ENCODE measurements at regions not wholly inside any gene's neighbourhood (a gene's known extent, or its start where the extent isn't known, plus 50 kb on each side); places are given as distances from the start of the nearest gene placed in this dataset.
A peak's percentile ranks its signal among the peaks of the same experiment; 100 is the strongest.

DNA sequence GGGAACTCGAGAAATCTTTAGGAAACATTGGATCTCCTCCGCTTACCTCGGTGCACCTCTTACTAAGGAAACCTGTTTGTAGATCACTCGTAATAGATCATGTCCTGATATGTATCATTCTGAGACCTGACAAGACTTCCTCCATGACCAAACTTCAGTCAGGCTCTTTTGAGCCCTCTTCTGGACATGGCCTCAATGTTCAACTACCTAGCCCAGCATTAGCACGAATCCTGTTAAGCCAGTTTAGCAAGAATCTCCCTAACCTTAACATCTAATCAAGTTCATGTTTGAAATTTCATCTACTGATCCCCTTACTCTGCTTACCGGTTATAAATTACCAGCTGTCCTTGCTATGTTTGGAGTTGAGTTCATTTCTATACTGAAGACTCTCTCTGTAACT, 713.9 kb upstream of the USP15 start:
- DNase-seq (ENCODE audit: extremely low spot score, unreplicated experiment): no peak
- H3K4me1 Mint-ChIP-seq (ENCODE audit: unreplicated experiment): no peaks in the 10 kb centered on the region
- no peaks in the 10 kb centered on the region for H3K27me3 Mint-ChIP-seq
- H3K4me3 Mint-ChIP-seq: peak overlapping the region; percentile 12
- TF ChIP-seq, protein P1, sequence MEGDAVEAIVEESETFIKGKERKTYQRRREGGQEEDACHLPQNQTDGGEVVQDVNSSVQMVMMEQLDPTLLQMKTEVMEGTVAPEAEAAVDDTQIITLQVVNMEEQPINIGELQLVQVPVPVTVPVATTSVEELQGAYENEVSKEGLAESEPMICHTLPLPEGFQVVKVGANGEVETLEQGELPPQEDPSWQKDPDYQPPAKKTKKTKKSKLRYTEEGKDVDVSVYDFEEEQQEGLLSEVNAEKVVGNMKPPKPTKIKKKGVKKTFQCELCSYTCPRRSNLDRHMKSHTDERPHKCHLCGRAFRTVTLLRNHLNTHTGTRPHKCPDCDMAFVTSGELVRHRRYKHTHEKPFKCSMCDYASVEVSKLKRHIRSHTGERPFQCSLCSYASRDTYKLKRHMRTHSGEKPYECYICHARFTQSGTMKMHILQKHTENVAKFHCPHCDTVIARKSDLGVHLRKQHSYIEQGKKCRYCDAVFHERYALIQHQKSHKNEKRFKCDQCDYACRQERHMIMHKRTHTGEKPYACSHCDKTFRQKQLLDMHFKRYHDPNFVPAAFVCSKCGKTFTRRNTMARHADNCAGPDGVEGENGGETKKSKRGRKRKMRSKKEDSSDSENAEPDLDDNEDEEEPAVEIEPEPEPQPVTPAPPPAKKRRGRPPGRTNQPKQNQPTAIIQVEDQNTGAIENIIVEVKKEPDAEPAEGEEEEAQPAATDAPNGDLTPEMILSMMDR (conservative IDR thresholded peaks at IDR 0.05): peak; percentile 45
- peaks cover 4% of the 10 kb centered on the region for H3K9me3 Mint-ChIP-seq
- no peaks in the 10 kb centered on the region for H3K36me3 Mint-ChIP-seq
- H3K27ac Mint-ChIP-seq: peak overlapping the region; percentile 5

DNA sequence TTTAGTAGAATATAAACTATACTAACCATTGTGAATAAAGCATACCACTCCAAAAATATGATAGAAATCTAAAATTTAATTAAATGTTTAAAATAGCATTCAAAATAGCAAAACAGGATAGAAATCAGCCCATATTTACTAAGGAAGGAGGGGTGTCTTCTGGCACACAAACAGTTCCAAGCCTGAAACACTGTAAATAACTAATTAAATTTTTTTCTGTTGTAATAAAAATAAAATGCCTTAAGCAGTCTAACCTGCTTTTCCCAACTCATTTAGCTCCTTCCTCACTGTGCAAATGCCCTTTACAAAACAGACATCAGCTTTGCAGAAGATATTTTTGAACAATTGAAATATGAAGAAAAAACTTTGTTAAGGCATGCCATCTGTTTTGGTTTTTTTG, 707.1 kb upstream of the USP15 start:
- no peak overlapping the region for H3K27ac Mint-ChIP-seq
- no peaks in the 10 kb centered on the region for H3K36me3 Mint-ChIP-seq
- H3K4me1 Mint-ChIP-seq (ENCODE audit: unreplicated experiment): no peaks in the 10 kb centered on the region
- H3K27me3 Mint-ChIP-seq: no peaks in the 10 kb centered on the region
- H3K9me3 Mint-ChIP-seq: no peaks in the 10 kb centered on the region
- H3K4me3 Mint-ChIP-seq: no peak overlapping the region
- DNase-seq (ENCODE audit: extremely low spot score, unreplicated experiment): no peak
- TF ChIP-seq, protein P1 (conservative IDR thresholded peaks at IDR 0.05): no peak

- Mint-ChIP-seq H3K36me3 (no peaks in the 10 kb centered on the region), H3K4me1 (ENCODE audit: unreplicated experiment) (no peaks in the 10 kb centered on the region), H3K27ac (no peak overlapping the region), H3K27me3 (no peaks in the 10 kb centered on the region), H3K4me3 (no peak overlapping the region), H3K9me3 (no peaks in the 10 kb centered on the region)
- TF ChIP-seq, protein P1 (conservative IDR thresholded peaks at IDR 0.05): no peak
- no peak for DNase-seq (ENCODE audit: extremely low spot score, unreplicated experiment)
Measured at GRCh38 chr12:61554268-61555008, 705.8 kb upstream of the USP15 start.

DNA sequence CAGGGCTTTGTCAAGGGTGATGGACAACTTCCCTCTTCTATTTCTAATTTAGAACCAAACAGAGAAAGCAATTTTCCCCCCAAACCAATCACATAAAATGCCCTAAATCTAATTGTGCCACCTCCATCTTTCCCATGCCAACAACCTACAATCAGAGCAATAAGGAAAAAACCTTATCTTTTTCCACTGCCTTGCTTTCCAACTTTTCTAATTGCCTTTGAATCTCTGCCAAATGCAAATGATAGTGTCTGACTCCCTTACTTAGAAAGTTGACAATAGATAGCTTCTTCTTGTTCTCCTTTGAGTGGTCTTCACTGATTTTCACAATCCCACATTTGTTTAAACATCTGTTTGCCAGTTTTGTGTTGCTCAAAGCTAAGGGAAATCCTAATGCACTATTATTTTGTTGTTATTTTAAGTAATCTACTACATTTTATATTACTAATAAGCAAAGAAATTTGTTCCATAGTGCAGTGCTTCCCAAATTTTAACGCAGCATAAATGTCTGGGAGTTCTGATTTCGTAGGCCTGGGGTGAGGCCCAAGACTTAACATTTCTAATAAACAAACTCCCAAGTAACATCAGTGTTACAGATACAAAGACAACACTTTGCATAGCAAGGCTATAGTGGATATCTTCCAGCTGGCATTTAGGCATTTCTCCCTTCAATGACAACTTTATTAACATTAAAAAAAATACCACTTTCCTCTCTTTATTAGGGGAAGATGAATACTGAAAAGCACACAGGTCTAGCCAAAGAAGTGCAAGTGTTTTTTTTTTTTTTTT, 696.3 kb upstream of the USP15 start:
- H3K9me3 Mint-ChIP-seq: no peaks in the 10 kb centered on the region
- H3K4me3 Mint-ChIP-seq: no peak overlapping the region
- no peak overlapping the region for H3K27ac Mint-ChIP-seq
- no peaks in the 10 kb centered on the region for H3K27me3 Mint-ChIP-seq
- no peaks in the 10 kb centered on the region for H3K4me1 Mint-ChIP-seq (ENCODE audit: unreplicated experiment)
- H3K36me3 Mint-ChIP-seq: no peaks in the 10 kb centered on the region
- DNase-seq (ENCODE audit: extremely low spot score, unreplicated experiment): no peak
- TF ChIP-seq, protein P1 (conservative IDR thresholded peaks at IDR 0.05): no peak

DNA sequence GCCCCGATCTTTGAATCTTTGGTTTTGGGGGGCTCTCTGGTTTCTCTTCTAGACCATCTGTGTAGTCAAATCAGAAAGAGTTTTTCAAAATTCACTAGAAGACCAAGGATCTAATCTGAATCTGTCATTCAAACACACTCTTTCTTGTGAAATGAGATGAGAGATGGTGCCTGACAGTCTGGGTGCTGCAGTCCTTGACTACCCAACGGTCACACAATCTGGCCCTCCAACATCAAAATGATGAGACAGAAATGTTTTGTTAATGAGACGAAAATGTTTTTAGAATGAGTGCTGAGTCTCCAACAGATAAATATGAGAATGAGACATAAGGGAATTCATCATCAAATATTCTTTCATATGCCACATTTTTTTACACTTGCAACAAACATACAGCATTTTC, 695.7 kb upstream of the USP15 start:
- H3K27ac Mint-ChIP-seq: no peak overlapping the region
- TF ChIP-seq, protein P1 (conservative IDR thresholded peaks at IDR 0.05): no peak
- H3K27me3 Mint-ChIP-seq: no peaks in the 10 kb centered on the region
- H3K36me3 Mint-ChIP-seq: no peaks in the 10 kb centered on the region
- no peaks in the 10 kb centered on the region for H3K9me3 Mint-ChIP-seq
- no peak overlapping the region for H3K4me3 Mint-ChIP-seq
- DNase-seq (ENCODE audit: extremely low spot score, unreplicated experiment): no peak
- no peaks in the 10 kb centered on the region for H3K4me1 Mint-ChIP-seq (ENCODE audit: unreplicated experiment)
